CD4-positive, alpha-beta T cell treated with Interleukin-2 at 100 ng/mL for 4 hours (primary cell): ENCODE measurements at regions not wholly inside any gene's neighbourhood (a gene's known extent, or its start where the extent isn't known, plus 50 kb on each side); places are given as distances from the start of the nearest gene placed in this dataset.
"Not testable (repeated sequence)": the region's sequence is repeated elsewhere in the genome, so short reads cannot be mapped to it uniquely, and the experiment has no call there.

Experiments
- DNase-seq: peaks from one replicate; pipeline ENCODE4 v3.0.0-alpha.2; 2020; ENCODE audit warnings: low spot score

GRCh38 chr12:123061441-123062205, 81.1 kb downstream of the ARL6IP4 start:
- DNase-seq: no peak

GRCh38 chr12:123059500-123059899, 79.0 kb downstream of the ARL6IP4 start:
- no peak for DNase-seq

- DNase-seq: no peak
Observed at GRCh38 chr12:123058980-123059379, 78.5 kb downstream of the ARL6IP4 start.

- no peak for DNase-seq
Observed at GRCh38 chr12:123058481-123058880, 78.0 kb downstream of the ARL6IP4 start.

GRCh38 chr12:123057513-123058265, 77.2 kb downstream of the ARL6IP4 start:
- DNase-seq: no peak

GRCh38 chr12:123056709-123057108, 76.2 kb downstream of the ARL6IP4 start:
- no peak for DNase-seq

- DNase-seq: no peak
Observed at GRCh38 chr12:123056053-123056452, 75.6 kb downstream of the ARL6IP4 start.

- no peak for DNase-seq
Observed at GRCh38 chr12:123055281-123055766, 74.8 kb downstream of the ARL6IP4 start.

- no peak for DNase-seq
Observed at GRCh38 chr12:123054371-123054770, 73.9 kb downstream of the ARL6IP4 start.

- DNase-seq: no peak
Observed at GRCh38 chr12:123051556-123051955, 71.1 kb downstream of the ARL6IP4 start.

GRCh38 chr12:123050913-123051312, 70.4 kb downstream of the ARL6IP4 start:
- DNase-seq: no peak

- DNase-seq: no peak
Observed at GRCh38 chr12:123050331-123050831, 69.9 kb downstream of the ARL6IP4 start.

GRCh38 chr12:123049398-123050240, 69.1 kb downstream of the ARL6IP4 start:
- DNase-seq: no peak

GRCh38 chr12:123047892-123048291, 67.4 kb downstream of the ARL6IP4 start:
- not testable (repeated sequence) for DNase-seq

- DNase-seq: no peak
Observed at GRCh38 chr12:123047289-123047688, 66.8 kb downstream of the ARL6IP4 start.

- DNase-seq: no peak
Observed at GRCh38 chr12:123046431-123046830, 66.0 kb downstream of the ARL6IP4 start.

GRCh38 chr12:123045678-123046077, 65.2 kb downstream of the ARL6IP4 start:
- DNase-seq: no peak

GRCh38 chr12:123044351-123044750, 63.9 kb downstream of the ARL6IP4 start:
- no peak for DNase-seq

GRCh38 chr12:123043536-123044001, 63.1 kb downstream of the ARL6IP4 start:
- DNase-seq: peak; percentile 77

GRCh38 chr12:123042833-123043232, 62.4 kb downstream of the ARL6IP4 start:
- no peak for DNase-seq

GRCh38 chr12:123041811-123042655, 61.6 kb downstream of the ARL6IP4 start:
- DNase-seq: no peak
